IMR-90 (cell line): ENCODE measurements at regions not wholly inside any gene's neighbourhood (a gene's known extent, or its start where the extent isn't known, plus 50 kb on each side); places are given as distances from the start of the nearest gene placed in this dataset.

Source experiments
- ATAC-seq: fragments of 200-7000 bp; cut with Tn5 transposase; 2 replicates; pipeline ENCODE4 v1.9.1; 2020; ENCODE audit warnings: low read depth, mild to moderate bottlenecking, moderate library complexity
- BruUV-seq: library from RNA; stranded (reverse); fragments of 400-500 nt; replicated peaks from 2 replicates; lab custom pipeline; 2021; lab: Mats Ljungman, UMichigan
- CTCF ChIA-PET: fragments of 300-600 bp; formaldehyde crosslinking; extraction: SDS; loops from one replicate; lab custom pipeline; 2021; ENCODE audit warnings: antibody characterized with exemption; lab: Yijun Ruan, JAX
- POLR2A ChIA-PET: fragments of 300-600 bp; sonication (Branson Sonifier 250); formaldehyde crosslinking; loops from one replicate; lab custom pipeline; 2022; ENCODE audit warnings: antibody characterized with exemption; ENCODE audit not compliant: unreplicated experiment; lab: Charles Lee
- DNase-seq: peaks from one replicate; pipeline ENCODE4 v3.0.0; 2013
- H2AFZ ChIP-seq: replicated peaks from 2 replicates; pipeline ENCODE3; 2013; ENCODE audit warnings: low read length, mild to moderate bottlenecking; ENCODE audit not compliant: poor library complexity
- H2AK5ac ChIP-seq: 2 replicates; pipeline ENCODE4 v1.6.1; 2013; ENCODE audit warnings: low read depth, low read length, inconsistent platforms
- H2AK9ac ChIP-seq: replicated peaks from 2 replicates; pipeline ENCODE3; 2013; ENCODE audit warnings: mild to moderate bottlenecking, low read depth, low read length, moderate library complexity; ENCODE audit not compliant: poor library complexity
- H2BK120ac ChIP-seq: 2 replicates; pipeline ENCODE4 v1.6.1; 2013; ENCODE audit warnings: low read depth, low read length, inconsistent platforms
- H2BK15ac ChIP-seq: 3 replicates; pipeline ENCODE4 v1.6.1; 2013; ENCODE audit warnings: low read depth, low read length, inconsistent platforms
- H2BK20ac ChIP-seq: 2 replicates; pipeline ENCODE4 v1.6.1; 2013; ENCODE audit warnings: low read depth, mild to moderate bottlenecking, inconsistent platforms, low read length, moderate library complexity
- H2BK5ac ChIP-seq: 2 replicates; pipeline ENCODE4 v1.6.1; 2013; ENCODE audit warnings: mild to moderate bottlenecking, low read depth, low read length, inconsistent platforms; ENCODE audit not compliant: poor library complexity, severe bottlenecking
- H3K14ac ChIP-seq: replicated peaks from 2 replicates; pipeline ENCODE4 v1.6.1; 2013; ENCODE audit warnings: low read depth, low read length, inconsistent platforms
- H3K18ac ChIP-seq: 2 replicates; pipeline ENCODE4 v1.6.1; 2013; ENCODE audit warnings: low read depth, low read length, control low read depth
- H3K23ac ChIP-seq: 2 replicates; pipeline ENCODE4 v1.6.1; 2013; ENCODE audit warnings: low read depth, low read length, inconsistent platforms
- H3K27ac ChIP-seq: 2 replicates; pipeline ENCODE4 v1.5.1; 2013; ENCODE audit warnings: mild to moderate bottlenecking, control low read depth, low read length; ENCODE audit not compliant: insufficient read depth
- H3K27me3 ChIP-seq: 2 replicates; pipeline ENCODE4 v1.6.1; 2013; ENCODE audit warnings: low read length; ENCODE audit not compliant: control insufficient read depth, insufficient read depth
- H3K36me3 ChIP-seq: 2 replicates; pipeline ENCODE4 v1.6.1; 2013; ENCODE audit warnings: low read length, mixed read lengths; ENCODE audit not compliant: control insufficient read depth, insufficient read depth
- H3K4ac ChIP-seq: 2 replicates; pipeline ENCODE4 v1.6.1; 2013; ENCODE audit warnings: low read depth, low read length, inconsistent platforms
- H3K4me1 ChIP-seq: 2 replicates; pipeline ENCODE4 v1.6.1; 2013; ENCODE audit warnings: low read length, mixed read lengths; ENCODE audit not compliant: control insufficient read depth, insufficient read depth
- H3K4me2 ChIP-seq: 2 replicates; pipeline ENCODE4 v1.6.1; 2013; ENCODE audit warnings: low read depth, mild to moderate bottlenecking, control low read depth, low read length, moderate library complexity
- H3K4me3 ChIP-seq: 2 replicates; pipeline ENCODE4 v1.5.1; 2013; ENCODE audit warnings: low read depth, mild to moderate bottlenecking, control low read depth, low read length, moderate library complexity; ENCODE audit not compliant: insufficient read depth
- H3K56ac ChIP-seq: 2 replicates; pipeline ENCODE4 v1.6.1; 2013; ENCODE audit warnings: low read length, inconsistent platforms; ENCODE audit not compliant: insufficient read depth; ENCODE audit errors: extremely low read depth
- H3K79me1 ChIP-seq, 2 experiments: 2 replicates each; pipeline ENCODE4 v1.6.1; 2013; ENCODE audit warnings: low read length in 2 of 2, inconsistent platforms in 1 of 2, low read depth in 1 of 2
- H3K9ac ChIP-seq: 2 replicates; pipeline ENCODE4 v1.6.1; 2013; ENCODE audit warnings: low read depth, low read length, control low read depth
- H3K9me1 ChIP-seq: 2 replicates; pipeline ENCODE4 v1.6.1; 2013; ENCODE audit warnings: low read length, inconsistent platforms; ENCODE audit not compliant: insufficient read depth
- H3K9me3 ChIP-seq: 2 replicates; pipeline ENCODE4 v1.6.1; 2013; ENCODE audit warnings: low read length; ENCODE audit not compliant: control insufficient read depth, insufficient read depth
- H4K20me1 ChIP-seq: 2 replicates; pipeline ENCODE4 v1.6.1; 2013; ENCODE audit warnings: low read length, inconsistent platforms; ENCODE audit not compliant: insufficient read depth
- H4K5ac ChIP-seq: 2 replicates; pipeline ENCODE4 v1.6.1; 2013; ENCODE audit warnings: mild to moderate bottlenecking, low read depth, low read length, control low read depth
- H4K8ac ChIP-seq, 2 experiments: 2 replicates each; pipeline ENCODE4 v1.6.1; 2013; ENCODE audit warnings: low read depth in 2 of 2, low read length in 2 of 2, control low read depth in 1 of 2, inconsistent platforms in 1 of 2
- H4K91ac ChIP-seq: 2 replicates; pipeline ENCODE4 v1.6.1; 2013; ENCODE audit warnings: low read depth, low read length, inconsistent platforms; ENCODE audit not compliant: insufficient read depth
- CHD1 ChIP-seq: IDR thresholded peaks from 2 replicates; pipeline ENCODE4 v1.6.1; 2012; ENCODE audit warnings: low read depth, low read length, improper control_type of control experiment
- FOS ChIP-seq: fragments of 150-350 bp; IDR thresholded peaks from 2 replicates; pipeline ENCODE4 v1.6.1; 2016; ENCODE audit warnings: low read depth, low read length
- MXI1 ChIP-seq: IDR thresholded peaks from 2 replicates; pipeline ENCODE4 v1.6.1; 2012; ENCODE audit warnings: low read depth, mild to moderate bottlenecking, low read length, moderate library complexity, borderline replicate concordance
- RAD21 ChIP-seq: IDR thresholded peaks from 2 replicates; pipeline ENCODE4 v1.6.1; 2012; ENCODE audit warnings: low read length, improper control_type of control experiment
- RFX5 ChIP-seq: IDR thresholded peaks from 2 replicates; pipeline ENCODE4 v1.8.0; 2012; ENCODE audit warnings: low read depth, mild to moderate bottlenecking, low read length, moderate library complexity
- SMC3 ChIP-seq: fragments of 150-350 bp; IDR thresholded peaks from 2 replicates; pipeline ENCODE4 v1.6.1; 2016; ENCODE audit warnings: low read depth, mild to moderate bottlenecking, antibody characterized with exemption, low read length, moderate library complexity
- USF2 ChIP-seq: fragments of 150-350 bp; IDR thresholded peaks from 2 replicates; pipeline ENCODE4 v1.6.1; 2017; ENCODE audit warnings: mild to moderate bottlenecking, antibody characterized with exemption, low read length, low read depth
- WGBS, 2 experiments: methylation state at CpG; one replicate each; pipeline versions ENCODE4 v1.1.5 to v1.1.7; 2013; ENCODE audit warnings: missing lambda C conversion rate in 2 of 2; ENCODE audit not compliant: insufficient read length in 1 of 2; ENCODE audit errors: extremely low coverage in 2 of 2; 5-methylcytosine and 5-hydroxymethylcytosine counted together
- dilution Hi-C: fragments of 300-500 bp; cut with HindIII; formaldehyde crosslinking; loops from one replicate; pipeline ENCODE4 v1.14.3; 2018; ENCODE audit warnings: low sequenced_read_pairs; ENCODE audit not compliant: unreplicated experiment
- in situ Hi-C: fragments of 300-500 bp; cut with MboI; formaldehyde crosslinking; loops from 3 replicates; pipeline ENCODE4 v1.14.3; 2019; ENCODE audit warnings: low sequenced_read_pairs, inconsistent platforms, mixed read lengths
- intact Hi-C: fragments of 100-400 bp; cut with micrococcal nuclease; formaldehyde crosslinking; loops from 2 replicates; pipeline ENCODE4 v1.10.0; 2022

DNA sequence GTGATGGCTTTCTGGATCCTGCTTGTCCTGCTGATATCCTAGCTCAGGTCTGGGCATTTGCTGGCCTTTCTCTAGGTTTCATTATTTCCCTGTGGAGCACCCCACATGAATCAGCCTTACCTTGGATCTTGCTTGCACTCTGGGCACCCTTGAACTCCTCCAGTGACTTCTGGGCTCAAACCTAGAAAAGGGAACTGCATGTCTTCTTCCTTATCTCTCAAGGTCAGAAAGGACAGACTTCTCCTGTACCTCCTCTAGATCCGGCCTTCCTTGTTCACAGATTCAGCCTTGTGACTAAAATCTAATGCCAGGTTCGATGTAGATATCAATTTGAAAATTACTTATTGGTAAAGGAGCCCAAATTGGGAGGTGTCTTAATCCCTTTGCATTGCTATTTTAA lies 267.9 kb downstream of the PARP8 start:
- Histone ChIP-seq H3K79me1 (no peaks in the 10 kb centered on the region), H3K27me3 (no peaks in the 10 kb centered on the region), H4K5ac (no peak overlapping the region), H3K27ac (no peak overlapping the region), H3K18ac (no peak overlapping the region), H2BK5ac (no peak overlapping the region), H3K9ac (no peak overlapping the region), H4K20me1 (no peaks in the 10 kb centered on the region), H2BK15ac (no peak overlapping the region), H3K9me3 (no peaks in the 10 kb centered on the region; the same call in 1 of the 2 replicates), H3K4me1 (no peaks in the 10 kb centered on the region), H2BK20ac (no peak overlapping the region), H2BK120ac (no peak overlapping the region), H3K14ac (no peak overlapping the region), H3K9me1 (no peaks in the 10 kb centered on the region), H3K56ac (no peak overlapping the region), H2AFZ (no peak overlapping the region), H3K4me2 (no peak overlapping the region), H2AK9ac (no peak overlapping the region), H3K36me3 (no peaks in the 10 kb centered on the region), H3K4ac (no peak overlapping the region), H3K23ac (no peak overlapping the region), H3K4me3 (no peak overlapping the region), H2AK5ac (no peak overlapping the region), H4K8ac (no peak overlapping the region), H4K91ac (no peak overlapping the region)
- CTCF ChIA-PET = no interaction called here
- WGBS, 2 experiments = no CpG with 5 or more reads among the region's 2 CpGs
- POLR2A ChIA-PET = no interaction called here
- DNase-seq = no peak
- no peak for ATAC-seq
- intact Hi-C loops = no loop called here
- dilution Hi-C loops = no loop called here
- no peak for TF ChIP-seq MXI1
- TF ChIP-seq RAD21 = no peak
- no peak for TF ChIP-seq RFX5
- no peak for TF ChIP-seq FOS
- no peak for TF ChIP-seq USF2
- no peak for TF ChIP-seq CHD1
- no peak for TF ChIP-seq SMC3
- BruUV-seq = no TSS peak
- in situ Hi-C loops = no loop called here
